NCI-H460 (cell line): ENCODE measurements at regions not wholly inside any gene's neighbourhood (a gene's known extent, or its start where the extent isn't known, plus 50 kb on each side); places are given as distances from the start of the nearest gene placed in this dataset.

ENCODE experiments used
- small RNA-seq, 2 experiments: library from RNA; depleted of rRNA; stranded (forward); fragments of <200 nt; gene quantifications; one replicate each; pipeline ENCODE3, GENCODE V24; 2014

Small RNA genes lying in the stretch of these regions (small RNA-seq; reads per million reads assigned to genes)
- gene MIR4425: 0.08 to 1.6 reads per million in 2 experiments
